BE2C (cell line): ENCODE measurements at regions not wholly inside any gene's neighbourhood (a gene's known extent, or its start where the extent isn't known, plus 50 kb on each side); places are given as distances from the start of the nearest gene placed in this dataset.
A peak's percentile ranks its signal among the peaks of the same experiment; 100 is the strongest.

Source experiments
- DNase-seq: peaks from one replicate; pipeline ENCODE4 v3.0.0-alpha.2; 2020
- H3K27me3 ChIP-seq: fragments of 250-450 bp; sonication (Bioruptor Pico); 2 replicates; pipeline ENCODE4 v1.5.1; 2020; ENCODE audit warnings: mild to moderate bottlenecking
- H3K36me3 ChIP-seq: fragments of 250-450 bp; sonication (Bioruptor Pico); 2 replicates; pipeline ENCODE4 v1.5.1; 2020; ENCODE audit warnings: mild to moderate bottlenecking
- H3K4me1 ChIP-seq: fragments of 250-450 bp; sonication (Bioruptor Pico); 2 replicates; pipeline ENCODE4 v1.5.1; 2020
- H3K4me3 ChIP-seq: 2 replicates; pipeline ENCODE4 v1.5.1; 2011; ENCODE audit warnings: low read depth, low read length
- H3K9me3 ChIP-seq: fragments of 250-450 bp; sonication (Bioruptor Pico); 2 replicates; pipeline ENCODE4 v1.5.1; 2020
- CTCF ChIP-seq: IDR thresholded peaks from 2 replicates; pipeline ENCODE4 v1.5.1; 2012; ENCODE audit warnings: mild to moderate bottlenecking, low read depth, low read length

GRCh38 chr1:116286541-116286971 is 86.5 kb upstream of the ATP1A1 start:
- peaks cover 2% of the 10 kb centered on the region for H3K4me1 ChIP-seq
- no peaks in the 10 kb centered on the region for H3K9me3 ChIP-seq
- H3K4me3 ChIP-seq, result no peak overlapping the region
- TF ChIP-seq CTCF, result no peak
- DNase-seq, result peak; percentile 36
- H3K36me3 ChIP-seq, result no peaks in the 10 kb centered on the region
- H3K27me3 ChIP-seq, result no peaks in the 10 kb centered on the region

GRCh38 chr1:116287341-116288200 is 85.5 kb upstream of the ATP1A1 start:
- Histone ChIP-seq H3K4me1 (peaks cover 2% of the 10 kb centered on the region), H3K9me3 (no peaks in the 10 kb centered on the region), H3K4me3 (no peak overlapping the region), H3K27me3 (no peaks in the 10 kb centered on the region), H3K36me3 (no peaks in the 10 kb centered on the region)
- no peak for DNase-seq
- TF ChIP-seq CTCF, result no peak

GRCh38 chr1:116288201-116288598 is 84.8 kb upstream of the ATP1A1 start:
- Histone ChIP-seq H3K27me3 (no peaks in the 10 kb centered on the region), H3K4me3 (no peak overlapping the region), H3K36me3 (no peaks in the 10 kb centered on the region), H3K9me3 (no peaks in the 10 kb centered on the region), H3K4me1 (peaks cover 2% of the 10 kb centered on the region)
- no peak for TF ChIP-seq CTCF
- DNase-seq, result no peak

GRCh38 chr1:116289193-116289592 is 83.9 kb upstream of the ATP1A1 start:
- peaks cover 2% of the 10 kb centered on the region for H3K4me1 ChIP-seq
- no peaks in the 10 kb centered on the region for H3K36me3 ChIP-seq
- no peaks in the 10 kb centered on the region for H3K27me3 ChIP-seq
- no peak for TF ChIP-seq CTCF
- H3K4me3 ChIP-seq, result no peak overlapping the region
- no peak for DNase-seq
- H3K9me3 ChIP-seq, result no peaks in the 10 kb centered on the region

GRCh38 chr1:116290085-116290705 is 82.8 kb upstream of the ATP1A1 start:
- no peak for TF ChIP-seq CTCF
- Histone ChIP-seq H3K27me3 (no peaks in the 10 kb centered on the region), H3K4me1 (peaks cover 2% of the 10 kb centered on the region), H3K4me3 (no peak overlapping the region), H3K36me3 (no peaks in the 10 kb centered on the region), H3K9me3 (no peaks in the 10 kb centered on the region)
- DNase-seq, result no peak

GRCh38 chr1:116291024-116291423 is 82.0 kb upstream of the ATP1A1 start:
- TF ChIP-seq CTCF, result no peak
- Histone ChIP-seq H3K4me3 (no peak overlapping the region), H3K36me3 (no peaks in the 10 kb centered on the region), H3K9me3 (no peaks in the 10 kb centered on the region), H3K4me1 (peaks cover 2% of the 10 kb centered on the region), H3K27me3 (no peaks in the 10 kb centered on the region)
- DNase-seq, result no peak
